ENCODE measurements at regions not wholly inside any gene's neighbourhood (a gene's known extent, or its start where the extent isn't known, plus 50 kb on each side); places are given as distances from the start of the nearest gene placed in this dataset.

- intact Hi-C loops (cut with DNase I) = no loop called here
- Histone ChIP-seq H3K9me3 (no peaks in the 10 kb centered on the region), H3K36me3 (no peaks in the 10 kb centered on the region), H3K4me3 (no peak overlapping the region), H3K27ac (no peak overlapping the region), H3K4me1 (no peaks in the 10 kb centered on the region), H3K27me3 (no peaks in the 10 kb centered on the region)
- no peak for DNase-seq
- TF ChIP-seq EP300 (IDR thresholded peaks at IDR 0.05) = no peak
- WGBS, 2 donors = 81 to 84% methylated on average over 6 of the region's 6 CpGs
These were observed 96.5 kb upstream of the MED13 start for GRCh38 chr17:62161405-62162148.

- H3K9me3 ChIP-seq = no peaks in the 10 kb centered on the region
- H3K27me3 ChIP-seq = no peaks in the 10 kb centered on the region
- H3K36me3 ChIP-seq = no peaks in the 10 kb centered on the region
- no peak overlapping the region for H3K27ac ChIP-seq
- intact Hi-C loops (cut with DNase I) = no loop called here
- TF ChIP-seq POLR2A (IDR thresholded peaks at IDR 0.05) = no peak
- no peak for TF ChIP-seq CTCF (IDR thresholded peaks at IDR 0.05)
- TF ChIP-seq EP300 (IDR thresholded peaks at IDR 0.05) = no peak
- TF ChIP-seq POLR2AphosphoS5 (IDR thresholded peaks at IDR 0.05) = no peak
- no peak overlapping the region for H3K4me3 ChIP-seq
- no peaks in the 10 kb centered on the region for H3K4me1 ChIP-seq
- DNase-seq = no peak
These were observed 95.7 kb upstream of the MED13 start for GRCh38 chr17:62160816-62161215.

DNA sequence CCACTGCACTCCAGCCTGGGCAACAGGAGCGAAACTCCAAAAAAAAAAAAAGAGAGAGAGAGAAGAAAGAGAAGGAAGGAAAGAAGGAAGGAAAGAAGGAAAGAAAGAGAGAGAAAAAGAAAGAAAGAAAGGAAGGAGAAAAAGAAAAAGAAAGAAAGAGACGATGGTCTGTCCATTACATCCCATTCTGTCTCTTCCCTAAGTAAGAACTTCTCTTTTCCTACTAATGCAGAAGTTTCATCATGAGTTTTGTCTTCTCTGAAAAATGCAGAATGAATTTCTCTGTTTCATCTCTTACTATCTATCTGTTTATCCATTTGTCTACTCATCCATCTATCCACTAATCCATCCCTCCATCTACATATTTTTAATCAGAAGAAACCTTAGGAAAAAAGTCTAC is 94.9 kb upstream of the MED13 start:
- 92 to 94% methylated on average over 2 of the region's 2 CpGs for WGBS, 2 donors

DNA sequence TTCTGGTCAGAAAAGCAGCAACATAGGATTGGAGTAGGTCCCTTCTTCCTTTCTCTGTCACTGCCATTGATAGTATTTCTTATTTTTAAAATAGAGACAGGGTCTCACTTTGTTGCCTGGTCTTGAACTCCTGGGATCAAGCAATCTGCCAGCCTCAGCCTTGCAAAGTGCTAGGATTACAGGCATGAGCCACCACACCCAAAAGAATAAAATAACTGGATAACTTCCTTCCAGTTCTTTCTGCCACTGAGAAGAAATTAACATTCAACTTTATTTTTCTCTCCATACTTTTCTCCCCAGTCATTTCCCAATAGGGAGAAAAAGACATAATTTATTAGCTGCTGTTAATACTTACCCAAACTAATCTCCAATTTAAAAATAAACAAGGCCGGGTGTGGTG is 91.9 kb upstream of the MED13 start:
- DNase-seq = no peak
- H3K4me1 ChIP-seq = no peaks in the 10 kb centered on the region
- no peak overlapping the region for H3K27ac ChIP-seq
- H3K36me3 ChIP-seq = no peaks in the 10 kb centered on the region
- WGBS, 2 donors = 18 to 51% methylated on average over 1 of the region's 1 CpG
- H3K9me3 ChIP-seq = no peaks in the 10 kb centered on the region
- intact Hi-C loops (cut with DNase I) = no loop called here
- no peak overlapping the region for H3K4me3 ChIP-seq
- no peak for TF ChIP-seq POLR2AphosphoS5 (IDR thresholded peaks at IDR 0.05)
- TF ChIP-seq POLR2A (IDR thresholded peaks at IDR 0.05) = no peak
- TF ChIP-seq EP300 (IDR thresholded peaks at IDR 0.05) = no peak
- TF ChIP-seq CTCF (IDR thresholded peaks at IDR 0.05) = no peak
- no peaks in the 10 kb centered on the region for H3K27me3 ChIP-seq

More for the DNA sequence above, 94.9 kb upstream of the MED13 start:
- H3K27ac ChIP-seq = no peak overlapping the region
- intact Hi-C loops (cut with DNase I) = no loop called here
- TF ChIP-seq POLR2AphosphoS5 (IDR thresholded peaks at IDR 0.05) (no peak), EP300 (IDR thresholded peaks at IDR 0.05) (no peak), POLR2A (IDR thresholded peaks at IDR 0.05) (no peak), CTCF (IDR thresholded peaks at IDR 0.05) (no peak)
- no peak overlapping the region for H3K4me3 ChIP-seq
- H3K36me3 ChIP-seq = no peaks in the 10 kb centered on the region
- no peaks in the 10 kb centered on the region for H3K4me1 ChIP-seq
- H3K27me3 ChIP-seq = no peaks in the 10 kb centered on the region
- H3K9me3 ChIP-seq = no peaks in the 10 kb centered on the region
- DNase-seq = no peak

DNA sequence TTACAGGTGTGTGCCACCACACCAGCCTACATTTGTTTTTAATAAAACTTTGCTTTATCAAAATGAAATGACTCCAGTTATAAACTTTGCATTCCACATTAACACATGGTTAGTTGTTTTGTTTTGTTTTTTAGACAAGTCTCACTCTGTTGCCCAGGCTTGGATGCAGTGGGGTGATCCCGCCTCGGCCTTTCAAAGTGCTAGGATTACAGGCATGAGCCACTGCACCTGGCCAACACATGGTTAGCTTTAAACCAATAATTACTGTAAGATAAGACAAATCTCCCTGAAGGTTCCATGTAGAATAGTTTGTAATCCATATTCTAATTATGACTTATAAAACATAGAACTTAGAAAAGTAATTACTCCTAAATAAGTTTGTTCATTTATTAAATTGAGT is 89.8 kb upstream of the MED13 start:
- H3K27ac ChIP-seq = no peak overlapping the region

More for the DNA sequence above, 89.8 kb upstream of the MED13 start:
- no peaks in the 10 kb centered on the region for H3K4me1 ChIP-seq
- no peak for TF ChIP-seq EP300 (IDR thresholded peaks at IDR 0.05)
- no peak for TF ChIP-seq CTCF (IDR thresholded peaks at IDR 0.05)
- TF ChIP-seq POLR2A (IDR thresholded peaks at IDR 0.05) = no peak
- no peaks in the 10 kb centered on the region for H3K9me3 ChIP-seq
- DNase-seq = no peak
- intact Hi-C loops (cut with DNase I) = no loop called here
- no peaks in the 10 kb centered on the region for H3K36me3 ChIP-seq
- H3K4me3 ChIP-seq = no peak overlapping the region
- WGBS, 2 donors = 73 to 75% methylated on average over 2 of the region's 2 CpGs
- H3K27me3 ChIP-seq = no peaks in the 10 kb centered on the region

All from sigmoid colon (tissue), 6 donors.